ENCODE measurements at regions not wholly inside any gene's neighbourhood (a gene's known extent, or its start where the extent isn't known, plus 50 kb on each side); places are given as distances from the start of the nearest gene placed in this dataset.

- TF ChIP-seq CTCF (IDR thresholded peaks at IDR 0.05 in 4 of 5, conservative IDR thresholded peaks at IDR 0.05 in 1 of 5) (no peak), POLR2A (IDR thresholded peaks at IDR 0.05) (no peak)
These were observed 82.5 kb upstream of the CAST start for GRCh38 chr5:96579711-96580110.

Measured in gastrocnemius medialis (tissue), 4 donors.